NCI-H1436 (cell line): ENCODE measurements at regions not wholly inside any gene's neighbourhood (a gene's known extent, or its start where the extent isn't known, plus 50 kb on each side); places are given as distances from the start of the nearest gene placed in this dataset.

Source experiments
- DNase-seq: peaks from one replicate; lab custom pipeline; 2025; lab: John Stamatoyannopoulos, UW

GRCh38 chrX:150303386-150304097 lies 59.6 kb upstream of the MAMLD1 start:
- DNase-seq: no peak

- DNase-seq: no peak
These were observed 57.1 kb upstream of the MAMLD1 start for GRCh38 chrX:150306002-150306401.

GRCh38 chrX:150308041-150308440 lies 55.1 kb upstream of the MAMLD1 start:
- DNase-seq: no peak

- no peak for DNase-seq
These were observed 54.5 kb upstream of the MAMLD1 start for GRCh38 chrX:150308532-150309157.

GRCh38 chrX:150310417-150310816 lies 52.7 kb upstream of the MAMLD1 start:
- no peak for DNase-seq

- DNase-seq: no peak
These were observed 52.2 kb upstream of the MAMLD1 start for GRCh38 chrX:150310881-150311280.

- DNase-seq: no peak
These were observed 50.2 kb upstream of the MAMLD1 start for GRCh38 chrX:150312931-150313330.
